ENCODE measurements at regions not wholly inside any gene's neighbourhood (a gene's known extent, or its start where the extent isn't known, plus 50 kb on each side); places are given as distances from the start of the nearest gene placed in this dataset.

DNA sequence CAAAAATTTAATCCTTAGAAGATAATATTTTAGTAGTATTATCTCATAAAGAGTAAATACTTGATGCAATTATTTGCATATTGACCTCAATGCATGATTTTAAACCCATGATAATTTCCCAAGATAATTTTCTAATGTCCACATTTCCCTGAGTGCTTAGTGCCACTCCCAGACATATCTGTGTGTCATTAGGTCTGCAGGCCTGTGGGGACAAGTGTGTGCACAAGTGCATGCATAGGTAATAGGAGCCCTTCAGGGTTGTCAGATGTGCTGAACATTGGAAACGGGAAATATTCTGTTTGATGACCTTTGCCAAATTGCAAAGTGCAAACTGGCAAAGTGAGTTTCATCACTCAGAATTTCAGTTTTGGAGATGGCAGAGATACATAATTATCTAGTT, 369.9 kb downstream of the KLF5 start:
- DNase-seq (ENCODE audit: low read depth): no peak
- ChIA-PET CTCF (no interaction called here), POLR2A (no interaction called here)
- TF ChIP-seq, protein P1, sequence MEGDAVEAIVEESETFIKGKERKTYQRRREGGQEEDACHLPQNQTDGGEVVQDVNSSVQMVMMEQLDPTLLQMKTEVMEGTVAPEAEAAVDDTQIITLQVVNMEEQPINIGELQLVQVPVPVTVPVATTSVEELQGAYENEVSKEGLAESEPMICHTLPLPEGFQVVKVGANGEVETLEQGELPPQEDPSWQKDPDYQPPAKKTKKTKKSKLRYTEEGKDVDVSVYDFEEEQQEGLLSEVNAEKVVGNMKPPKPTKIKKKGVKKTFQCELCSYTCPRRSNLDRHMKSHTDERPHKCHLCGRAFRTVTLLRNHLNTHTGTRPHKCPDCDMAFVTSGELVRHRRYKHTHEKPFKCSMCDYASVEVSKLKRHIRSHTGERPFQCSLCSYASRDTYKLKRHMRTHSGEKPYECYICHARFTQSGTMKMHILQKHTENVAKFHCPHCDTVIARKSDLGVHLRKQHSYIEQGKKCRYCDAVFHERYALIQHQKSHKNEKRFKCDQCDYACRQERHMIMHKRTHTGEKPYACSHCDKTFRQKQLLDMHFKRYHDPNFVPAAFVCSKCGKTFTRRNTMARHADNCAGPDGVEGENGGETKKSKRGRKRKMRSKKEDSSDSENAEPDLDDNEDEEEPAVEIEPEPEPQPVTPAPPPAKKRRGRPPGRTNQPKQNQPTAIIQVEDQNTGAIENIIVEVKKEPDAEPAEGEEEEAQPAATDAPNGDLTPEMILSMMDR (IDR thresholded peaks at IDR 0.05; ENCODE audit: insufficient read depth, low read depth, low read length): no peak
- Histone ChIP-seq H3K27me3 (ENCODE audit: control insufficient read depth, insufficient read depth, low read length) (no peaks in the 10 kb centered on the region), H3K4me3 (ENCODE audit: low read depth, low read length) (no peak overlapping the region), H3K36me3 (ENCODE audit: control insufficient read depth, insufficient read depth, low read length) (no peaks in the 10 kb centered on the region)

DNA sequence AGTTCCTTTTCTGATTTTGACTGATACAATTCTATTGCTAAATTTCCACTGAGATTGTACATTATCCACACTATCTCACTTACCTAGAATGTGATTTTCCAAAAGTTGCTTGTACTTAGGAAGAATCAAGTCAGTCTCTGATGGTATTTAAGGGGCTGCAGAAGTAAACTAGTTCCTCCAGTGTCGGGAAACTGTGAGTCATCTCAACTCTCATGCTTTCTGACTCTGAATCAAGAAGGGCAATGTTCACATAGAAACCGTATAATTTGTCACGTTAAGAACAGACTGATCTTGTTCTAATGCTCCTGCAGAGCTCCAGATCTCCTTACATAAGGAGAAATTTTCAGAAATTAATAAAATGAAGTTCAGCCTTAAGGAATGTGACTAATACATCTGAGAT, 369.3 kb downstream of the KLF5 start:
- H3K36me3 ChIP-seq (ENCODE audit: control insufficient read depth, insufficient read depth, low read length): no peaks in the 10 kb centered on the region
- TF ChIP-seq, protein P1 (IDR thresholded peaks at IDR 0.05; ENCODE audit: insufficient read depth, low read depth, low read length): no peak
- ChIA-PET CTCF (no interaction called here), POLR2A (no interaction called here)
- H3K4me3 ChIP-seq (ENCODE audit: low read depth, low read length): no peak overlapping the region
- DNase-seq (ENCODE audit: low read depth): peak; percentile 15
- H3K27me3 ChIP-seq (ENCODE audit: control insufficient read depth, insufficient read depth, low read length): no peaks in the 10 kb centered on the region

DNA sequence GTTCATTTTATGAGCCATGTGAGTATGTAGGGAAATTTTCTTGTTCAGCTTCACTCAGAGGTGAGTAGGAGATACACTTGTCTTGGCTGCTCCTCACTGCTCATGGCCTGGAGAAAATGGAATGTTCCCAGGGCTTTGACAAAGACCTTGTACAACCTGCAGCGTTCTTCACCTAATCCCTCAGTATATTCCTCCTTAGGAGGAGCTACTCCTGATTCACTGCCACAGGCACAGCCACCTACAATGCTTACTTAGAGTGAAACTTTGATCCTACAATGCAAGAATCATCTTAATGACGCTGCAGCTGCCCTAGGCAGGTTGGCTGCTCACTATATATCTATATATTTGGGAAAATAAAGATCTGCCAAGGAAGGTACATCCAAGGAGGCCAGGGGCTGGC, 364.2 kb downstream of the KLF5 start:
- ChIA-PET CTCF (interaction anchor here (0.6 to 1.2 kb wide), 2 partner anchors 99 to 482 kb away, joined by 3 read pairs; no protein-coding TSS in a partner anchor), POLR2A (no interaction called here)
- no peaks in the 10 kb centered on the region for H3K27me3 ChIP-seq (ENCODE audit: control insufficient read depth, insufficient read depth, low read length)
- H3K36me3 ChIP-seq (ENCODE audit: control insufficient read depth, insufficient read depth, low read length): no peaks in the 10 kb centered on the region
- TF ChIP-seq, protein P1 (IDR thresholded peaks at IDR 0.05; ENCODE audit: insufficient read depth, low read depth, low read length): no peak
- DNase-seq (ENCODE audit: low read depth): no peak
- no peak overlapping the region for H3K4me3 ChIP-seq (ENCODE audit: low read depth, low read length)

DNA sequence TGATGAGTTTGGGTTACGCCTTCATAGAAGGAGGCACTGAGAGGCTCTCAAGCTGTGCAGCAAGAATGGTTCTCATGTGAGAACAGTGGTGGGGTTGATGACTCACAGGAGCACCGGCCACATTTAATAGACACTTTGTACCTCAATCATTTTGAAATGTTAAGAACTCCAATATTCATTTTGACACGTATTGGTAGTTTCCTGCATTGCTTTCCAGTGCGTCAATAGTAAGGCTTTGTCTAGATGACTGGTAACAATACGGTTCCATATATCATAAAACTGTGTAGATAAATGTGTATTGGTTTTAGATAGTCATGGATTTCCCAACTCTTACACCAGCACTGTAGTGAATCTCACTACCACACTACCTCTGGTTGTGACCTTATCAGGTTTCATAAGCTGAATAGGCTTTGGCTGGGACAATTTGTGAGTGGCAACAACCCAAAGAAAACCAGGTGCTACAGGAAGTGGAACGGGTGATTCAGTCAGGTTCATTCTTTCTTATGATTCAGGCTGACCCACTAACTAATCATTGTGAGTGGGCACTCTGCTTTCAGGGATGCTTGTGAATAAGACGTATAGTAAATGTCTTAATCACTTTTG, 362.6 kb downstream of the KLF5 start:
- CTCF ChIA-PET: no interaction called here
- Histone ChIP-seq H3K27me3 (ENCODE audit: control insufficient read depth, insufficient read depth, low read length) (no peaks in the 10 kb centered on the region), H3K36me3 (ENCODE audit: control insufficient read depth, insufficient read depth, low read length) (no peaks in the 10 kb centered on the region), H3K4me3 (ENCODE audit: low read depth, low read length) (no peak overlapping the region)
- DNase-seq (ENCODE audit: low read depth): no peak
- TF ChIP-seq, protein P1 (IDR thresholded peaks at IDR 0.05; ENCODE audit: insufficient read depth, low read depth, low read length): no peak
- POLR2A ChIA-PET: no interaction called here

DNA sequence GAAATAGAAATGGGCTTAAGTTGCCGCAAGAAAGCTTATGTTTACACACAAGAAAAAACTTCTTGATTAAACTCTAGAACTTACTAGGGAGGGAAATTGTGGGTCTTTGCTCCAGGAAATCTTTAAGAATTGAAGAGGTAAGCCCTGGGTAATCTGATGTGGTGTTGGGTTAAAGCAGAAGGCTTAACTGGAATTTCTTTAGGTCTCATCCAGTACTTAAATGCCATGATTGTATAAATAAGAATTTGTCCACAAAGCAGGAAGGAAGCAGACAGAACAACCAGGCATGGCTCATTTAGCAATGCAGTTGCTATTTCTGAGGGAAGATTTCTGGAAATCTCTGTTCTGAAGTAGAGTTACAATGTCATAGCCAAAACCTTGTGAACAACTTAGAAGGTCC, 360.4 kb downstream of the KLF5 start:
- CTCF ChIA-PET: no interaction called here
- H3K4me3 ChIP-seq (ENCODE audit: low read depth, low read length): no peak overlapping the region
- no peak for DNase-seq (ENCODE audit: low read depth)
- no peaks in the 10 kb centered on the region for H3K36me3 ChIP-seq (ENCODE audit: control insufficient read depth, insufficient read depth, low read length)
- no peaks in the 10 kb centered on the region for H3K27me3 ChIP-seq (ENCODE audit: control insufficient read depth, insufficient read depth, low read length)
- POLR2A ChIA-PET: no interaction called here
- TF ChIP-seq, protein P1 (IDR thresholded peaks at IDR 0.05; ENCODE audit: insufficient read depth, low read depth, low read length): no peak
